ENCODE measurements at regions not wholly inside any gene's neighbourhood (a gene's known extent, or its start where the extent isn't known, plus 50 kb on each side); places are given as distances from the start of the nearest gene placed in this dataset.

GRCh38 chr7:7014827-7015595 is 167.3 kb upstream of the C1GALT1 start:
- H3K27me3 ChIP-seq (replicated peaks; ENCODE audit: insufficient read depth): no peaks in the 10 kb centered on the region; the same call in 1 of the 2 replicates
- no peaks in the 10 kb centered on the region for H3K9me3 ChIP-seq (ENCODE audit: low read depth)
- H4K20me1 ChIP-seq (ENCODE audit: insufficient read depth): no peaks in the 10 kb centered on the region
- no peak overlapping the region for H3K9ac ChIP-seq
- H3F3A ChIP-seq (ENCODE audit: insufficient read depth): no peaks in the 10 kb centered on the region
- no peaks in the 10 kb centered on the region for H3K36me3 ChIP-seq (ENCODE audit: low read depth)
- no peak overlapping the region for H3K4me2 ChIP-seq (ENCODE audit: unreplicated experiment)
- no peak for TF ChIP-seq EZH2phosphoT487 (IDR thresholded peaks at IDR 0.05; ENCODE audit: insufficient read depth, low read depth)
- TF ChIP-seq EZH2 (IDR thresholded peaks at IDR 0.05; ENCODE audit: insufficient read depth, poor library complexity, severe bottlenecking): no peak
- H3K4me1 ChIP-seq (ENCODE audit: insufficient read depth): no peaks in the 10 kb centered on the region
- no peaks in the 10 kb centered on the region for H3K79me2 ChIP-seq (ENCODE audit: insufficient read depth)
- DNase-seq: no peak
- no peak overlapping the region for H3K4me3 ChIP-seq
- 16 to 22% methylated on average over 6 of the region's 6 CpGs for WGBS, 2 experiments (ENCODE audit: low coverage in 1 of 2, low lambda C conversion rate in 2 of 2, missing lambda C conversion rate in 2 of 2)
- in situ Hi-C loops (cut with MboI): no loop called here
- H3K9me2 ChIP-seq (ENCODE audit: insufficient read depth): no peaks in the 10 kb centered on the region
- no peak overlapping the region for H2AFZ ChIP-seq
- no peak overlapping the region for H3K27ac ChIP-seq

GRCh38 chr7:7017707-7018280 is 164.6 kb upstream of the C1GALT1 start:
- 34 to 44% methylated on average over 4 of the region's 4 CpGs for WGBS, 2 experiments (ENCODE audit: low coverage in 1 of 2, low lambda C conversion rate in 2 of 2, missing lambda C conversion rate in 2 of 2)
- H3K79me2 ChIP-seq (ENCODE audit: insufficient read depth): no peaks in the 10 kb centered on the region
- H3K4me1 ChIP-seq (ENCODE audit: insufficient read depth): no peaks in the 10 kb centered on the region
- H2AFZ ChIP-seq: no peak overlapping the region
- no peaks in the 10 kb centered on the region for H3K9me3 ChIP-seq (ENCODE audit: low read depth)
- H3K9me2 ChIP-seq (ENCODE audit: insufficient read depth): no peaks in the 10 kb centered on the region
- H3K9ac ChIP-seq: no peak overlapping the region
- no peaks in the 10 kb centered on the region for H4K20me1 ChIP-seq (ENCODE audit: insufficient read depth)
- no peak for DNase-seq
- TF ChIP-seq EZH2 (IDR thresholded peaks at IDR 0.05; ENCODE audit: insufficient read depth, poor library complexity, severe bottlenecking) (no peak), EZH2phosphoT487 (IDR thresholded peaks at IDR 0.05; ENCODE audit: insufficient read depth, low read depth) (no peak)
- in situ Hi-C loops (cut with MboI): no loop called here
- no peaks in the 10 kb centered on the region; the same call in 1 of the 2 replicates for H3K27me3 ChIP-seq (replicated peaks; ENCODE audit: insufficient read depth)
- H3K4me2 ChIP-seq (ENCODE audit: unreplicated experiment): no peak overlapping the region
- H3K4me3 ChIP-seq: no peak overlapping the region
- H3K27ac ChIP-seq: no peak overlapping the region
- H3K36me3 ChIP-seq (ENCODE audit: low read depth): no peaks in the 10 kb centered on the region
- no peaks in the 10 kb centered on the region for H3F3A ChIP-seq (ENCODE audit: insufficient read depth)

- Histone ChIP-seq H3K9me3 (ENCODE audit: low read depth) (no peaks in the 10 kb centered on the region), H3K9me2 (ENCODE audit: insufficient read depth) (no peaks in the 10 kb centered on the region), H3K27me3 (replicated peaks; ENCODE audit: insufficient read depth) (no peaks in the 10 kb centered on the region; the same call in 1 of the 2 replicates), H3K4me3 (no peak overlapping the region), H3K4me1 (ENCODE audit: insufficient read depth) (no peaks in the 10 kb centered on the region), H3K4me2 (ENCODE audit: unreplicated experiment) (no peak overlapping the region), H3K79me2 (ENCODE audit: insufficient read depth) (no peaks in the 10 kb centered on the region), H3K36me3 (ENCODE audit: low read depth) (no peaks in the 10 kb centered on the region), H3K9ac (no peak overlapping the region), H3K27ac (no peak overlapping the region), H3F3A (ENCODE audit: insufficient read depth) (no peaks in the 10 kb centered on the region), H2AFZ (no peak overlapping the region), H4K20me1 (ENCODE audit: insufficient read depth) (no peaks in the 10 kb centered on the region)
- in situ Hi-C loops (cut with MboI): no loop called here
- WGBS, 2 experiments (ENCODE audit: low coverage in 1 of 2, low lambda C conversion rate in 2 of 2, missing lambda C conversion rate in 2 of 2): 35 to 37% methylated on average over 1 of the region's 1 CpG
- TF ChIP-seq EZH2phosphoT487 (IDR thresholded peaks at IDR 0.05; ENCODE audit: insufficient read depth, low read depth) (no peak), EZH2 (IDR thresholded peaks at IDR 0.05; ENCODE audit: insufficient read depth, poor library complexity, severe bottlenecking) (no peak)
- DNase-seq: no peak
Measured at GRCh38 chr7:7018290-7018689, 164.1 kb upstream of the C1GALT1 start.

- Histone ChIP-seq H3K9ac (no peak overlapping the region), H3K27me3 (replicated peaks; ENCODE audit: insufficient read depth) (no peaks in the 10 kb centered on the region), H3K9me2 (ENCODE audit: insufficient read depth) (no peaks in the 10 kb centered on the region), H3K36me3 (ENCODE audit: low read depth) (no peaks in the 10 kb centered on the region), H3K79me2 (ENCODE audit: insufficient read depth) (no peaks in the 10 kb centered on the region), H4K20me1 (ENCODE audit: insufficient read depth) (no peaks in the 10 kb centered on the region), H3K4me2 (ENCODE audit: unreplicated experiment) (no peak overlapping the region), H3K9me3 (ENCODE audit: low read depth) (no peaks in the 10 kb centered on the region), H3K27ac (no peak overlapping the region), H2AFZ (no peak overlapping the region), H3F3A (ENCODE audit: insufficient read depth) (no peaks in the 10 kb centered on the region), H3K4me3 (no peak overlapping the region), H3K4me1 (ENCODE audit: insufficient read depth) (no peaks in the 10 kb centered on the region)
- DNase-seq: no peak
- 57 to 82% methylated on average over 4 of the region's 4 CpGs for WGBS, 2 experiments (ENCODE audit: low coverage in 1 of 2, low lambda C conversion rate in 2 of 2, missing lambda C conversion rate in 2 of 2)
- in situ Hi-C loops (cut with MboI): no loop called here
- TF ChIP-seq EZH2 (IDR thresholded peaks at IDR 0.05; ENCODE audit: insufficient read depth, poor library complexity, severe bottlenecking) (no peak), EZH2phosphoT487 (IDR thresholded peaks at IDR 0.05; ENCODE audit: insufficient read depth, low read depth) (no peak)
Measured at GRCh38 chr7:7032221-7032620, 150.1 kb upstream of the C1GALT1 start.

Data from GM23248 (cell line).